IMR-90 (cell line): ENCODE measurements at regions not wholly inside any gene's neighbourhood (a gene's known extent, or its start where the extent isn't known, plus 50 kb on each side); places are given as distances from the start of the nearest gene placed in this dataset.

Experiments
- ATAC-seq: fragments of 200-7000 bp; cut with Tn5 transposase; 2 replicates; pipeline ENCODE4 v1.9.1; 2020; ENCODE audit warnings: low read depth, mild to moderate bottlenecking, moderate library complexity
- BruUV-seq: library from RNA; stranded (reverse); fragments of 400-500 nt; replicated peaks from 2 replicates; lab custom pipeline; 2021; lab: Mats Ljungman, UMichigan
- CTCF ChIA-PET: fragments of 300-600 bp; formaldehyde crosslinking; extraction: SDS; loops from one replicate; lab custom pipeline; 2021; ENCODE audit warnings: antibody characterized with exemption; lab: Yijun Ruan, JAX
- POLR2A ChIA-PET: fragments of 300-600 bp; sonication (Branson Sonifier 250); formaldehyde crosslinking; loops from one replicate; lab custom pipeline; 2022; ENCODE audit warnings: antibody characterized with exemption; ENCODE audit not compliant: unreplicated experiment; lab: Charles Lee
- DNase-seq: peaks from one replicate; pipeline ENCODE4 v3.0.0; 2013
- H2AFZ ChIP-seq: replicated peaks from 2 replicates; pipeline ENCODE3; 2013; ENCODE audit warnings: low read length, mild to moderate bottlenecking; ENCODE audit not compliant: poor library complexity
- H2AK5ac ChIP-seq: 2 replicates; pipeline ENCODE4 v1.6.1; 2013; ENCODE audit warnings: low read depth, low read length, inconsistent platforms
- H2AK9ac ChIP-seq: replicated peaks from 2 replicates; pipeline ENCODE3; 2013; ENCODE audit warnings: mild to moderate bottlenecking, low read depth, low read length, moderate library complexity; ENCODE audit not compliant: poor library complexity
- H2BK120ac ChIP-seq: 2 replicates; pipeline ENCODE4 v1.6.1; 2013; ENCODE audit warnings: low read depth, low read length, inconsistent platforms
- H2BK15ac ChIP-seq: 3 replicates; pipeline ENCODE4 v1.6.1; 2013; ENCODE audit warnings: low read depth, low read length, inconsistent platforms
- H2BK20ac ChIP-seq: 2 replicates; pipeline ENCODE4 v1.6.1; 2013; ENCODE audit warnings: low read depth, mild to moderate bottlenecking, inconsistent platforms, low read length, moderate library complexity
- H2BK5ac ChIP-seq: 2 replicates; pipeline ENCODE4 v1.6.1; 2013; ENCODE audit warnings: mild to moderate bottlenecking, low read depth, low read length, inconsistent platforms; ENCODE audit not compliant: poor library complexity, severe bottlenecking
- H3K14ac ChIP-seq: replicated peaks from 2 replicates; pipeline ENCODE4 v1.6.1; 2013; ENCODE audit warnings: low read depth, low read length, inconsistent platforms
- H3K18ac ChIP-seq: 2 replicates; pipeline ENCODE4 v1.6.1; 2013; ENCODE audit warnings: low read depth, low read length, control low read depth
- H3K23ac ChIP-seq: 2 replicates; pipeline ENCODE4 v1.6.1; 2013; ENCODE audit warnings: low read depth, low read length, inconsistent platforms
- H3K27ac ChIP-seq: 2 replicates; pipeline ENCODE4 v1.5.1; 2013; ENCODE audit warnings: mild to moderate bottlenecking, control low read depth, low read length; ENCODE audit not compliant: insufficient read depth
- H3K27me3 ChIP-seq: 2 replicates; pipeline ENCODE4 v1.6.1; 2013; ENCODE audit warnings: low read length; ENCODE audit not compliant: control insufficient read depth, insufficient read depth
- H3K36me3 ChIP-seq: 2 replicates; pipeline ENCODE4 v1.6.1; 2013; ENCODE audit warnings: low read length, mixed read lengths; ENCODE audit not compliant: control insufficient read depth, insufficient read depth
- H3K4ac ChIP-seq: 2 replicates; pipeline ENCODE4 v1.6.1; 2013; ENCODE audit warnings: low read depth, low read length, inconsistent platforms
- H3K4me1 ChIP-seq: 2 replicates; pipeline ENCODE4 v1.6.1; 2013; ENCODE audit warnings: low read length, mixed read lengths; ENCODE audit not compliant: control insufficient read depth, insufficient read depth
- H3K4me2 ChIP-seq: 2 replicates; pipeline ENCODE4 v1.6.1; 2013; ENCODE audit warnings: low read depth, mild to moderate bottlenecking, control low read depth, low read length, moderate library complexity
- H3K4me3 ChIP-seq: 2 replicates; pipeline ENCODE4 v1.5.1; 2013; ENCODE audit warnings: low read depth, mild to moderate bottlenecking, control low read depth, low read length, moderate library complexity; ENCODE audit not compliant: insufficient read depth
- H3K56ac ChIP-seq: 2 replicates; pipeline ENCODE4 v1.6.1; 2013; ENCODE audit warnings: low read length, inconsistent platforms; ENCODE audit not compliant: insufficient read depth; ENCODE audit errors: extremely low read depth
- H3K79me1 ChIP-seq, 2 experiments: 2 replicates each; pipeline ENCODE4 v1.6.1; 2013; ENCODE audit warnings: low read length in 2 of 2, inconsistent platforms in 1 of 2, low read depth in 1 of 2
- H3K9ac ChIP-seq: 2 replicates; pipeline ENCODE4 v1.6.1; 2013; ENCODE audit warnings: low read depth, low read length, control low read depth
- H3K9me1 ChIP-seq: 2 replicates; pipeline ENCODE4 v1.6.1; 2013; ENCODE audit warnings: low read length, inconsistent platforms; ENCODE audit not compliant: insufficient read depth
- H3K9me3 ChIP-seq: 2 replicates; pipeline ENCODE4 v1.6.1; 2013; ENCODE audit warnings: low read length; ENCODE audit not compliant: control insufficient read depth, insufficient read depth
- H4K20me1 ChIP-seq: 2 replicates; pipeline ENCODE4 v1.6.1; 2013; ENCODE audit warnings: low read length, inconsistent platforms; ENCODE audit not compliant: insufficient read depth
- H4K5ac ChIP-seq: 2 replicates; pipeline ENCODE4 v1.6.1; 2013; ENCODE audit warnings: mild to moderate bottlenecking, low read depth, low read length, control low read depth
- H4K8ac ChIP-seq, 2 experiments: 2 replicates each; pipeline ENCODE4 v1.6.1; 2013; ENCODE audit warnings: low read depth in 2 of 2, low read length in 2 of 2, control low read depth in 1 of 2, inconsistent platforms in 1 of 2
- H4K91ac ChIP-seq: 2 replicates; pipeline ENCODE4 v1.6.1; 2013; ENCODE audit warnings: low read depth, low read length, inconsistent platforms; ENCODE audit not compliant: insufficient read depth
- BHLHE40 ChIP-seq: fragments of 150-350 bp; IDR thresholded peaks from 2 replicates; pipeline ENCODE4 v1.6.1; 2016; ENCODE audit warnings: mild to moderate bottlenecking, low read depth, low read length
- MXI1 ChIP-seq: IDR thresholded peaks from 2 replicates; pipeline ENCODE4 v1.6.1; 2012; ENCODE audit warnings: low read depth, mild to moderate bottlenecking, low read length, moderate library complexity, borderline replicate concordance
- NFE2L2 ChIP-seq: fragments of 150-350 bp; IDR thresholded peaks from 2 replicates; pipeline ENCODE4 v1.6.1; 2016; ENCODE audit warnings: low read depth, mild to moderate bottlenecking, low read length
- POLR2A ChIP-seq: IDR thresholded peaks from 2 replicates; pipeline ENCODE4 v1.6.1; 2012; ENCODE audit warnings: mild to moderate bottlenecking, low read depth, low read length
- RFX5 ChIP-seq: IDR thresholded peaks from 2 replicates; pipeline ENCODE4 v1.8.0; 2012; ENCODE audit warnings: low read depth, mild to moderate bottlenecking, low read length, moderate library complexity
- SMC3 ChIP-seq: fragments of 150-350 bp; IDR thresholded peaks from 2 replicates; pipeline ENCODE4 v1.6.1; 2016; ENCODE audit warnings: low read depth, mild to moderate bottlenecking, antibody characterized with exemption, low read length, moderate library complexity
- WGBS, 2 experiments: methylation state at CpG; one replicate each; pipeline versions ENCODE4 v1.1.5 to v1.1.7; 2013; ENCODE audit warnings: missing lambda C conversion rate in 2 of 2; ENCODE audit not compliant: insufficient read length in 1 of 2; ENCODE audit errors: extremely low coverage in 2 of 2; 5-methylcytosine and 5-hydroxymethylcytosine counted together
- dilution Hi-C: fragments of 300-500 bp; cut with HindIII; formaldehyde crosslinking; loops from one replicate; pipeline ENCODE4 v1.14.3; 2018; ENCODE audit warnings: low sequenced_read_pairs; ENCODE audit not compliant: unreplicated experiment
- in situ Hi-C: fragments of 300-500 bp; cut with MboI; formaldehyde crosslinking; loops from 3 replicates; pipeline ENCODE4 v1.14.3; 2019; ENCODE audit warnings: low sequenced_read_pairs, inconsistent platforms, mixed read lengths
- intact Hi-C: fragments of 100-400 bp; cut with micrococcal nuclease; formaldehyde crosslinking; loops from 2 replicates; pipeline ENCODE4 v1.10.0; 2022
- TF ChIP-seq, protein P1 (sequence below): fragments of 150-350 bp; IDR thresholded peaks from 2 replicates; pipeline ENCODE4 v1.6.1; 2016; ENCODE audit warnings: low read depth, mild to moderate bottlenecking, low read length, moderate library complexity, borderline replicate concordance
- TF ChIP-seq, protein P2 (sequence below): conservative IDR thresholded peaks from 2 replicates; pipeline ENCODE4 v1.5.1; 2012; ENCODE audit warnings: mild to moderate bottlenecking, low read depth, low read length, improper control_type of control experiment

DNA sequence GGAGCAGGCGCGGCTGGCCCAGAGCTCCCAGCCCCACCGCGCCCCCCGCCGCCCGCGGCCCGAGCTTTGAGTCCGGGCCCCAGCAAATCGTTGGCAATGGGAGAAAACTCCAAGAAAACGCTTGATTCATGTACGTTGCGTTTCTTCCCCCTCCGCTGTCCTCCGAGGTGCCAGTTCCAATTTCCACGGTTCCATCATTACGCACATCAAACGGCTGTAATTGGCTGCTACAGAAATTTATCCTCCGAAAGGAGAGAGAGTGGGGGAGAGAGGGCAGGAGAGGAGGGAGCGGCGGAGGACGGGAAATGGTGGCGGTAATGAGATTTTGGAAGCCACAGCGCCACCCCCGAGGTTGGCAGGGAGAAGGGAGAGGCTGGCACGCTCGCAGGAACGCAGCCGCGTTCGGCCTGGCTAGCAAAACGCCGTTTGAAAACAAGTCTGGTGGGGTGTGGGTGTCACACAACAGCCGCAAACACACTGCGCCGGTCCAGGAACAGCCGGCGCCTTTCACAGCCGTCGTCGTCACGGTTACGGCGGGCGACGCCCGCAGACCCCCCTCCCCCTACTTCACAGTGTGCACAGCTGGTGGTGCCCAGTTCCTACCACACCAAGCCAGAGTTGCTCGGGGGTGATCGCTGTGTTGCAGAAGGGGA is 57.5 kb downstream of the UNCX start:
- Histone ChIP-seq H3K27me3 (peaks cover 71% of the 10 kb centered on the region), H3K4me2 (peak overlapping the region; percentile 75), H3K9me1 (no peaks in the 10 kb centered on the region), H2BK120ac (no peak overlapping the region), H3K79me1 (no peaks in the 10 kb centered on the region), H3K27ac (no peak overlapping the region), H2BK20ac (no peak overlapping the region), H3K4ac (no peak overlapping the region), H3K36me3 (no peaks in the 10 kb centered on the region), H3K9me3 (no peaks in the 10 kb centered on the region), H2AFZ (peak overlapping the region; percentile 81), H4K8ac (no peak overlapping the region), H2AK9ac (peak overlapping the region; percentile 37), H3K18ac (no peak overlapping the region; the same call in 1 of the 2 replicates), H4K91ac (no peak overlapping the region), H2BK5ac (no peak overlapping the region), H3K14ac (no peak overlapping the region), H3K56ac (no peak overlapping the region), H3K4me1 (no peaks in the 10 kb centered on the region; the same call in 1 of the 2 replicates), H3K23ac (no peak overlapping the region), H2BK15ac (no peak overlapping the region), H3K4me3 (peak overlapping the region; percentile 24), H4K20me1 (no peaks in the 10 kb centered on the region), H2AK5ac (no peak overlapping the region), H3K9ac (no peak overlapping the region; the same call in 1 of the 2 replicates), H4K5ac (no peak overlapping the region)
- ChIA-PET CTCF (no interaction called here), POLR2A (no interaction called here)
- intact Hi-C loops = no loop called here
- no TSS peak for BruUV-seq
- dilution Hi-C loops = no loop called here
- TF ChIP-seq POLR2A (no peak), BHLHE40 (no peak), SMC3 (no peak), NFE2L2 (no peak), RFX5 (no peak), MXI1 (no peak)
- TF ChIP-seq, protein P1, sequence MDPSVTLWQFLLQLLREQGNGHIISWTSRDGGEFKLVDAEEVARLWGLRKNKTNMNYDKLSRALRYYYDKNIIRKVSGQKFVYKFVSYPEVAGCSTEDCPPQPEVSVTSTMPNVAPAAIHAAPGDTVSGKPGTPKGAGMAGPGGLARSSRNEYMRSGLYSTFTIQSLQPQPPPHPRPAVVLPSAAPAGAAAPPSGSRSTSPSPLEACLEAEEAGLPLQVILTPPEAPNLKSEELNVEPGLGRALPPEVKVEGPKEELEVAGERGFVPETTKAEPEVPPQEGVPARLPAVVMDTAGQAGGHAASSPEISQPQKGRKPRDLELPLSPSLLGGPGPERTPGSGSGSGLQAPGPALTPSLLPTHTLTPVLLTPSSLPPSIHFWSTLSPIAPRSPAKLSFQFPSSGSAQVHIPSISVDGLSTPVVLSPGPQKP = no peak
- TF ChIP-seq, protein P2, sequence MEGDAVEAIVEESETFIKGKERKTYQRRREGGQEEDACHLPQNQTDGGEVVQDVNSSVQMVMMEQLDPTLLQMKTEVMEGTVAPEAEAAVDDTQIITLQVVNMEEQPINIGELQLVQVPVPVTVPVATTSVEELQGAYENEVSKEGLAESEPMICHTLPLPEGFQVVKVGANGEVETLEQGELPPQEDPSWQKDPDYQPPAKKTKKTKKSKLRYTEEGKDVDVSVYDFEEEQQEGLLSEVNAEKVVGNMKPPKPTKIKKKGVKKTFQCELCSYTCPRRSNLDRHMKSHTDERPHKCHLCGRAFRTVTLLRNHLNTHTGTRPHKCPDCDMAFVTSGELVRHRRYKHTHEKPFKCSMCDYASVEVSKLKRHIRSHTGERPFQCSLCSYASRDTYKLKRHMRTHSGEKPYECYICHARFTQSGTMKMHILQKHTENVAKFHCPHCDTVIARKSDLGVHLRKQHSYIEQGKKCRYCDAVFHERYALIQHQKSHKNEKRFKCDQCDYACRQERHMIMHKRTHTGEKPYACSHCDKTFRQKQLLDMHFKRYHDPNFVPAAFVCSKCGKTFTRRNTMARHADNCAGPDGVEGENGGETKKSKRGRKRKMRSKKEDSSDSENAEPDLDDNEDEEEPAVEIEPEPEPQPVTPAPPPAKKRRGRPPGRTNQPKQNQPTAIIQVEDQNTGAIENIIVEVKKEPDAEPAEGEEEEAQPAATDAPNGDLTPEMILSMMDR = no peak
- in situ Hi-C loops = no loop called here
- ATAC-seq = peak; percentile 69
- DNase-seq = no peak
- WGBS, 2 experiments = 0% methylated on average over 4 of the region's 50 CpGs; no CpG with 5 or more reads in 1 of the 2 experiments
